Type B pancreatic cell (in vitro differentiated cells): ENCODE measurements at regions not wholly inside any gene's neighbourhood (a gene's known extent, or its start where the extent isn't known, plus 50 kb on each side); places are given as distances from the start of the nearest gene placed in this dataset.

Experiments used
- DNase-seq: peaks from one replicate; pipeline ENCODE4 v3.0.0; 2021; ENCODE audit warnings: mixed read lengths; ENCODE audit not compliant: unreplicated experiment; ENCODE audit errors: extremely low spot score
- H3K27ac Mint-ChIP-seq: 2 replicates; pipeline ENCODE4 v1.8.0; 2021; ENCODE audit warnings: mild to moderate bottlenecking, mixed read lengths
- H3K27me3 Mint-ChIP-seq: 2 replicates; pipeline ENCODE4 v1.8.0; 2021; ENCODE audit warnings: mixed read lengths
- H3K36me3 Mint-ChIP-seq: 2 replicates; pipeline ENCODE4 v1.8.0; 2021; ENCODE audit warnings: mixed read lengths
- H3K4me1 Mint-ChIP-seq: one replicate; pipeline ENCODE4 v1.8.0; 2021; ENCODE audit warnings: mixed read lengths; ENCODE audit not compliant: unreplicated experiment
- H3K4me3 Mint-ChIP-seq: 2 replicates; pipeline ENCODE4 v1.8.0; 2021; ENCODE audit warnings: mild to moderate bottlenecking, mixed read lengths
- H3K9me3 Mint-ChIP-seq: 2 replicates; pipeline ENCODE4 v1.8.0; 2021; ENCODE audit warnings: mixed read lengths
- TF ChIP-seq, protein P1 (sequence below): fragments of 200-600 bp; sonication (generic); conservative IDR thresholded peaks from 2 replicates; pipeline ENCODE4 v1.5.0; 2021; ENCODE audit warnings: antibody characterized with exemption, mild to moderate bottlenecking

DNA sequence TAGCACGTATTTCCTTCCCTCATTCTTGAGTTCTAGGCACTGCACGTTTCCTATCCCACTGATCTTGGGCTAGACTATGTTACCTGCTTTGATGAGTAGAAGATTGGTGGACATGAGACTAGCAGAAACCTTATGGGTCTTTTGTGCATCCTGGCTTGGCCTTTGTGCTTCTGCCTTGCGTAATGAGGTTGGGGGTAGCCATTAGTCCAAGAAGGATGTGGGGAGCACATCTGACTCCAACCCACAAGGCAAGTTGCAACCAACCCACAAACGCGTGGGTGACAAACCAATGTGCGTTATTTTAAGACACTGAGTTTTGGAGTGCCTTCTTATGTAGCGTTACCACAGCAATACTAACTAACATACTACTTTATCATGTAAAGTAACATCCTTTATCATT is 180.4 kb upstream of the IRX5 start:
- peaks cover 8% of the 10 kb centered on the region for H3K9me3 Mint-ChIP-seq
- TF ChIP-seq, protein P1, sequence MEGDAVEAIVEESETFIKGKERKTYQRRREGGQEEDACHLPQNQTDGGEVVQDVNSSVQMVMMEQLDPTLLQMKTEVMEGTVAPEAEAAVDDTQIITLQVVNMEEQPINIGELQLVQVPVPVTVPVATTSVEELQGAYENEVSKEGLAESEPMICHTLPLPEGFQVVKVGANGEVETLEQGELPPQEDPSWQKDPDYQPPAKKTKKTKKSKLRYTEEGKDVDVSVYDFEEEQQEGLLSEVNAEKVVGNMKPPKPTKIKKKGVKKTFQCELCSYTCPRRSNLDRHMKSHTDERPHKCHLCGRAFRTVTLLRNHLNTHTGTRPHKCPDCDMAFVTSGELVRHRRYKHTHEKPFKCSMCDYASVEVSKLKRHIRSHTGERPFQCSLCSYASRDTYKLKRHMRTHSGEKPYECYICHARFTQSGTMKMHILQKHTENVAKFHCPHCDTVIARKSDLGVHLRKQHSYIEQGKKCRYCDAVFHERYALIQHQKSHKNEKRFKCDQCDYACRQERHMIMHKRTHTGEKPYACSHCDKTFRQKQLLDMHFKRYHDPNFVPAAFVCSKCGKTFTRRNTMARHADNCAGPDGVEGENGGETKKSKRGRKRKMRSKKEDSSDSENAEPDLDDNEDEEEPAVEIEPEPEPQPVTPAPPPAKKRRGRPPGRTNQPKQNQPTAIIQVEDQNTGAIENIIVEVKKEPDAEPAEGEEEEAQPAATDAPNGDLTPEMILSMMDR, result no peak
- DNase-seq, result no peak
- no peak overlapping the region for H3K27ac Mint-ChIP-seq
- H3K27me3 Mint-ChIP-seq, result peaks cover 24% of the 10 kb centered on the region
- H3K36me3 Mint-ChIP-seq, result no peaks in the 10 kb centered on the region
- no peaks in the 10 kb centered on the region for H3K4me1 Mint-ChIP-seq
- no peak overlapping the region for H3K4me3 Mint-ChIP-seq

DNA sequence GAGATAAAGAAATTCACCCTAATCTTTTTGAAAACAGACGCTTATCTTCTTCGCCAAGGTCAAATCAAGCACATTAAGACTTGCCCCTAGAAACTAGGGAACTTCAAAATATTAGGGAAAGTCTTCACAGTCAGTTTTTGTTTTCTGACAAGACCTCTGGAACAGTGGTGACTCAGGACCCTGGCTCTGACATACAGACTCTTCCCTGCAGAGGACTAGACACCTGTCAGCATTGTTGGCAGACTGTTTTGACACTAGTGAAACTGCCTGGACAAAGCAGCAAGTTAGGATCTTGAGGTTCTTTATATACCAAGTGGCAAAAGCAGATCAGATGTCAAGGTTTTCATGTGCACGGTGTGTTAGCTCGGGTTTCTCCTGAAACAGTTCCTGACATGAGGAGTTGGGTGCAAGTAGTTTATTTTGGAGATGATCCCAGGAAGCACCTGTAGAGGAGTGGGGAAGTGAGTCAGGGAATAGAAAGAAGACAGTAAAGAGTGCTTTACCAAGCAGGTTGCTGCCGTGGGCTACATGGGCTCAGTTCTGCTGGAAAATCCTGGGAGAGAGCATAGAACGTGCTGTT is 182.0 kb upstream of the IRX5 start:
- Mint-ChIP-seq H3K36me3 (no peaks in the 10 kb centered on the region), H3K9me3 (peaks cover 8% of the 10 kb centered on the region), H3K4me3 (no peak overlapping the region), H3K27ac (no peak overlapping the region), H3K4me1 (no peaks in the 10 kb centered on the region), H3K27me3 (peaks cover 23% of the 10 kb centered on the region)
- TF ChIP-seq, protein P1, result no peak
- no peak for DNase-seq

DNA sequence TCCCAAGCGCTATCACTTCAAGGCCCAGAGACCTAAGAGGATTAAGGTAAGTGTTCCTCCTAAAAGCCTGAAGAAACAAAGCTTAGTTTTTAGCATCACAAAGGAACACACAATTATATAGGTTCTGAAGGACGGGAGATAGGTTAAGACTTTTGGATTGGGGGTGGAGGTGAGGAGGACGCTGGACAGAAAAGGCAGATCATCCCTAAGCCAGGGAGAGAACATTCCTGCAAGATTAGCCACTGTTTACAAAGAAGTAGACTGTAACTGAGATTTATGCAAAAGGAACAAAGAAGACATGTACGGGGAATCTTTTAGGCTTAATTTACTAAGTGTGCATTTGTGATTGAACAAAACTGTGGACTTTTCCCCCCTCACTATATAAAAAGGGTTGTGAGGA is 184.1 kb upstream of the IRX5 start:
- no peaks in the 10 kb centered on the region for H3K36me3 Mint-ChIP-seq
- DNase-seq, result no peak
- H3K4me3 Mint-ChIP-seq, result no peak overlapping the region
- H3K4me1 Mint-ChIP-seq, result no peaks in the 10 kb centered on the region
- no peak overlapping the region for H3K27ac Mint-ChIP-seq
- TF ChIP-seq, protein P1, result no peak
- peaks cover 8% of the 10 kb centered on the region for H3K9me3 Mint-ChIP-seq
- H3K27me3 Mint-ChIP-seq, result peaks cover 23% of the 10 kb centered on the region

DNA sequence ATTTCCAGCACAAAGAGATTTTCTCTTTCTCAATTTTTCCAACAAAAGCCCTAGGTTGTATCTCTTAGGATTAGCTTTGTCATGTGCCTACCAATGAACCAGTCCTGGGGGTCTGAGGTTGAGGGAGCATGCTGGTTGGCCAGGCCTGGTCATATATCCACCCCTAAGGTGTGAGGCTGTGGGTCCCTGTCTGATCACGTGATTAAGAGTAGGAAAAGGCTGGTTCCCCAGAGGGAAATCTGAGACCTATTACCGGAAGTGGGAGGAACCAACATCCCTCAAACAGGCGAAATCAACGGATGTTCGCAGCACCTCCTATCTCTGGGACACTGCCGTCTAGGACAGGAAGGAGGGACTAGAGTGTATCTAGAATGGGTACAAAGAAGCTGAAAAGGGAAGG is 185.7 kb upstream of the IRX5 start:
- no peak for DNase-seq
- Mint-ChIP-seq H3K27ac (no peak overlapping the region), H3K4me1 (no peaks in the 10 kb centered on the region), H3K36me3 (no peaks in the 10 kb centered on the region), H3K9me3 (peaks cover 8% of the 10 kb centered on the region), H3K4me3 (no peak overlapping the region), H3K27me3 (peaks cover 23% of the 10 kb centered on the region)
- TF ChIP-seq, protein P1, result no peak

DNA sequence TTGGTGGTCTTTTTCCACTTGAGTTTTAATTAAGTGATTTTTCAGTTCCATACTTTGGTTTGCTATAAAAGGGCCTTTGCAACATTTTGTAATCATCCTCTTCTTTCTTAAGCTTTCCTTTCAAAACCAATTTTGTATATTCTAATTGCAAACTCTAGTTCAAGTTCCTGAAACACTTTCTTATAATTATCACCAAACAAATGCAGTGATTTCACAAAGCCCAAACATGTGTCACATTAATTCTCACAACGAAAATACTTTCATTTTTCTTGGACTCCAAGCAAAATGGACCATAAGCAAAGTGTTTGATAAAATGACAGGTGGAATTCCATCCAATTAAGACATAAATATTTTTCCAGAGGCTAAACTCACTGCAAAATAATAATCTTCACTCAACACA is 188.2 kb upstream of the IRX5 start:
- Mint-ChIP-seq H3K36me3 (no peaks in the 10 kb centered on the region), H3K27me3 (peaks cover 14% of the 10 kb centered on the region), H3K4me1 (no peaks in the 10 kb centered on the region), H3K9me3 (peaks cover 10% of the 10 kb centered on the region), H3K27ac (no peak overlapping the region), H3K4me3 (peak overlapping the region; percentile 4)
- TF ChIP-seq, protein P1, result no peak
- no peak for DNase-seq

DNA sequence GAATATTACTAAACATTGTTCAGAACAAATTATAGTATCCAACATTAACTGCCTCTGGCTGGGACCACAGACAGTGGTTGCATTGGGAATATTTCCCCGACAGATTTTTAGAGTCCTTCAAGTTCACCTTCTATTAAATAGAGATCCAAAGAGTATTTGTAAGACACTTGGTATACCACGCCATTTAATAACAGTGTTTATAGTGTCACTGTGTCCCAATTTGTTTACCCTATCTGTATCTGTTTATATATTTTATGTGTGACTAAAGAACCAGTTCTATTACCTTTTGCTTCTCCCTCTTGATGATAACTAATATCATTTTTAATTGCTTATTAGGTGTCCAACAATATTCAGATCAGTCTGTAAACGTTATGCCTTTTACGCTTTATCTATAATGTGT is 191.3 kb upstream of the IRX5 start:
- no peaks in the 10 kb centered on the region for H3K4me1 Mint-ChIP-seq
- peaks cover 17% of the 10 kb centered on the region for H3K27me3 Mint-ChIP-seq
- H3K36me3 Mint-ChIP-seq, result no peaks in the 10 kb centered on the region
- no peak overlapping the region for H3K27ac Mint-ChIP-seq
- no peak for DNase-seq
- no peak overlapping the region for H3K4me3 Mint-ChIP-seq
- TF ChIP-seq, protein P1, result no peak
- H3K9me3 Mint-ChIP-seq, result peaks cover 6% of the 10 kb centered on the region
